IMR-90 (cell line): ENCODE measurements at regions not wholly inside any gene's neighbourhood (a gene's known extent, or its start where the extent isn't known, plus 50 kb on each side); places are given as distances from the start of the nearest gene placed in this dataset.

ENCODE experiments used
- BHLHE40 ChIP-seq: fragments of 150-350 bp; IDR thresholded peaks from 2 replicates; pipeline ENCODE4 v1.6.1; 2016; ENCODE audit warnings: mild to moderate bottlenecking, low read depth, low read length
- CEBPB ChIP-seq: IDR thresholded peaks from 2 replicates; pipeline ENCODE4 v1.6.1; 2012; ENCODE audit warnings: low read depth, low read length, improper control_type of control experiment
- CTCF ChIP-seq: conservative IDR thresholded peaks from 2 replicates; pipeline ENCODE4 v1.5.1; 2012; ENCODE audit warnings: mild to moderate bottlenecking, low read depth, low read length, improper control_type of control experiment
- MAFK ChIP-seq: IDR thresholded peaks from 2 replicates; pipeline ENCODE4 v1.6.1; 2012; ENCODE audit warnings: low read depth, low read length, improper control_type of control experiment
- MAZ ChIP-seq: IDR thresholded peaks from 2 replicates; pipeline ENCODE4 v1.6.1; 2012; ENCODE audit warnings: low read depth, mild to moderate bottlenecking, low read length, improper control_type of control experiment, moderate library complexity, borderline replicate concordance
- MXI1 ChIP-seq: IDR thresholded peaks from 2 replicates; pipeline ENCODE4 v1.6.1; 2012; ENCODE audit warnings: low read depth, mild to moderate bottlenecking, low read length, moderate library complexity, borderline replicate concordance
- POLR2A ChIP-seq: IDR thresholded peaks from 2 replicates; pipeline ENCODE4 v1.6.1; 2012; ENCODE audit warnings: mild to moderate bottlenecking, low read depth, low read length
- RAD21 ChIP-seq: IDR thresholded peaks from 2 replicates; pipeline ENCODE4 v1.6.1; 2012; ENCODE audit warnings: low read length, improper control_type of control experiment

DNA sequence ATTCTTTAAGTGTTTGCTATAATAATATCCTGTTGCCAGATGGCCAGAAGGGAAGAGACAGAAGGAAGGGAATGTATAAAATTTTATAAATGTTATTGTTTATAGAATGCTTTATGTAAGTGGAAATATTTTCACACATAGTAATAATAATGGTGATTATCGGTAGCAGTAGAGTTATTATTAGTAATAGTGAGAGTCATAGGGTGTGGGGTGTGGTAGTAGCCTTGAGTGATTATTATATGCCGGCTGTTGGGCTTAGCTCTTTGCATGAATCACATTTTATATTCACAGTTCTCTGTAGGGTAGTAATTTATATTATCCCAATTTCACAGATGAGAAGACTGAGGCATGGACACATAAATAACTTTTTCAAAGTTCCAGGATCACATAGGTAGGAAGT, 391.4 kb downstream of the C12orf75 start:
- TF ChIP-seq POLR2A = no peak
- TF ChIP-seq CTCF = no peak
- no peak for TF ChIP-seq MXI1
- TF ChIP-seq RAD21 = no peak
- TF ChIP-seq CEBPB = no peak
- TF ChIP-seq BHLHE40 = no peak
- no peak for TF ChIP-seq MAZ
- TF ChIP-seq MAFK = no peak
